Fibroblast of lung (primary cell): ENCODE measurements at regions not wholly inside any gene's neighbourhood (a gene's known extent, or its start where the extent isn't known, plus 50 kb on each side); places are given as distances from the start of the nearest gene placed in this dataset.
A peak's percentile ranks its signal among the peaks of the same experiment; 100 is the strongest.

Experiments
- DNase-seq, 2 donors: peaks; one replicate each; pipeline versions ENCODE4 v3.0.0 to v3.0.0-alpha.2; 2010; ENCODE audit warnings: low read depth in 2 of 2
- H2AFZ ChIP-seq: 2 replicates; pipeline ENCODE4 v1.5.1; 2012; ENCODE audit warnings: low read length, control low read depth, inconsistent platforms
- H3K27ac ChIP-seq: 2 replicates; pipeline ENCODE4 v1.5.1; 2011; ENCODE audit warnings: low read length, control low read depth; ENCODE audit not compliant: insufficient read depth
- H3K27me3 ChIP-seq: 2 replicates; pipeline ENCODE4 v1.5.1; 2011; ENCODE audit warnings: mild to moderate bottlenecking, low read length; ENCODE audit not compliant: control insufficient read depth, insufficient read depth
- H3K36me3 ChIP-seq: 2 replicates; pipeline ENCODE4 v1.5.1; 2011; ENCODE audit warnings: low read length; ENCODE audit not compliant: control insufficient read depth, insufficient read depth
- H3K4me1 ChIP-seq: 2 replicates; pipeline ENCODE4 v1.5.1; 2011; ENCODE audit warnings: low read length; ENCODE audit not compliant: control insufficient read depth, insufficient read depth; ENCODE audit errors: extremely low read depth
- H3K4me2 ChIP-seq: 2 replicates; pipeline ENCODE4 v1.5.1; 2011; ENCODE audit warnings: low read length, control low read depth; ENCODE audit not compliant: insufficient read depth; ENCODE audit errors: extremely low read depth
- H3K4me3 ChIP-seq, 4 experiments: fragments of 200-600 bp in 1 of 4; sonication (generic) in 1 of 4; replicated peaks in 1 of 4; 2 replicates each; pipeline ENCODE4 v1.5.1; 2011 to 2016; ENCODE audit warnings: low read length in 4 of 4, low read depth in 3 of 4, mild to moderate bottlenecking in 3 of 4, control low read depth in 2 of 4, inconsistent platforms in 1 of 4, mixed read lengths in 1 of 4; ENCODE audit not compliant: insufficient read depth in 1 of 4; ENCODE audit errors: control extremely low read depth in 1 of 4
- H3K79me2 ChIP-seq: 2 replicates; pipeline ENCODE4 v1.5.1; 2012; ENCODE audit warnings: mild to moderate bottlenecking, low read length, inconsistent platforms; ENCODE audit not compliant: control insufficient read depth, insufficient read depth
- H3K9ac ChIP-seq: 2 replicates; pipeline ENCODE4 v1.5.1; 2011; ENCODE audit warnings: mild to moderate bottlenecking, low read length, control low read depth; ENCODE audit not compliant: insufficient read depth
- H3K9me3 ChIP-seq: 2 replicates; pipeline ENCODE4 v1.5.1; 2012; ENCODE audit warnings: low read depth, low read length; ENCODE audit not compliant: control insufficient read depth, insufficient read depth
- H4K20me1 ChIP-seq: 2 replicates; pipeline ENCODE4 v1.5.1; 2011; ENCODE audit warnings: low read length; ENCODE audit not compliant: control insufficient read depth, insufficient read depth; ENCODE audit errors: extremely low read depth
- CTCF ChIP-seq, 2 donors: IDR thresholded peaks in 1 of 2; conservative IDR thresholded peaks in 1 of 2; 1 replicate in 1 of 2; 2 replicates in 1 of 2; pipeline ENCODE4 v1.5.1; 2011 to 2012; ENCODE audit warnings: low read length in 2 of 2, control low read depth in 1 of 2, inconsistent platforms in 1 of 2, low read depth in 1 of 2, mild to moderate bottlenecking in 1 of 2
- EZH2 ChIP-seq: IDR thresholded peaks from 2 replicates; pipeline ENCODE4 v1.5.1; 2012; ENCODE audit warnings: low read length, control low read depth, mild to moderate bottlenecking; ENCODE audit errors: missing control alignments

- Histone ChIP-seq H3K9me3 (no peaks in the 10 kb centered on the region), H3K27ac (no peak overlapping the region), H4K20me1 (no peaks in the 10 kb centered on the region), H3K4me3 (no peak overlapping the region), H3K36me3 (no peaks in the 10 kb centered on the region), H2AFZ (no peak overlapping the region), H3K9ac (no peak overlapping the region), H3K4me2 (no peak overlapping the region), H3K4me1 (peaks cover 7% of the 10 kb centered on the region), H3K27me3 (peaks cover 4% of the 10 kb centered on the region), H3K79me2 (no peaks in the 10 kb centered on the region)
- DNase-seq = no peak
- no peak for TF ChIP-seq EZH2
- TF ChIP-seq CTCF (conservative IDR thresholded peaks at IDR 0.05 in 1 of 2, IDR thresholded peaks at IDR 0.05 in 1 of 2; ENCODE audit: low read depth in 1 of 2, low read length in 2 of 2) = no peak
Observed at GRCh38 chr10:94102436-94102835, 108.7 kb downstream of the PLCE1 start.

- H2AFZ ChIP-seq = no peak overlapping the region
- H4K20me1 ChIP-seq = no peaks in the 10 kb centered on the region
- H3K27me3 ChIP-seq = peaks cover 4% of the 10 kb centered on the region
- no peak overlapping the region for H3K4me3 ChIP-seq
- no peak for DNase-seq
- H3K4me1 ChIP-seq = peaks cover 10% of the 10 kb centered on the region
- TF ChIP-seq CTCF (conservative IDR thresholded peaks at IDR 0.05 in 1 of 2, IDR thresholded peaks at IDR 0.05 in 1 of 2; ENCODE audit: low read depth in 1 of 2, low read length in 2 of 2) = no peak
- TF ChIP-seq EZH2 = no peak
- no peaks in the 10 kb centered on the region for H3K36me3 ChIP-seq
- no peak overlapping the region for H3K27ac ChIP-seq
- no peaks in the 10 kb centered on the region for H3K9me3 ChIP-seq
- no peak overlapping the region for H3K4me2 ChIP-seq
- no peak overlapping the region for H3K9ac ChIP-seq
- H3K79me2 ChIP-seq = no peaks in the 10 kb centered on the region
Observed at GRCh38 chr10:94103192-94103591, 109.5 kb downstream of the PLCE1 start.

- H4K20me1 ChIP-seq = no peaks in the 10 kb centered on the region
- H3K4me2 ChIP-seq = peak overlapping the region; percentile 77
- TF ChIP-seq EZH2 (no peak), CTCF (conservative IDR thresholded peaks at IDR 0.05 in 1 of 2, IDR thresholded peaks at IDR 0.05 in 1 of 2; ENCODE audit: low read depth in 1 of 2, low read length in 2 of 2) (no peak)
- H3K9me3 ChIP-seq = no peaks in the 10 kb centered on the region
- peaks cover 13% of the 10 kb centered on the region for H3K4me1 ChIP-seq
- no peak overlapping the region for H3K4me3 ChIP-seq
- DNase-seq = peak; percentile 43 to 88
- no peaks in the 10 kb centered on the region for H3K36me3 ChIP-seq
- peaks cover 4% of the 10 kb centered on the region for H3K27me3 ChIP-seq
- peak overlapping the region; percentile 56 for H3K27ac ChIP-seq
- H3K79me2 ChIP-seq = no peaks in the 10 kb centered on the region
- H2AFZ ChIP-seq = no peak overlapping the region
- no peak overlapping the region for H3K9ac ChIP-seq
Observed at GRCh38 chr10:94103801-94104221, 110.1 kb downstream of the PLCE1 start.
